Glutamatergic neuron (in vitro differentiated cells): ENCODE measurements at regions not wholly inside any gene's neighbourhood (a gene's known extent, or its start where the extent isn't known, plus 50 kb on each side); places are given as distances from the start of the nearest gene placed in this dataset.

Source experiments
- DNase-seq: peaks from one replicate; pipeline ENCODE4 v3.0.0; 2022
- H3K27ac Mint-ChIP-seq: one replicate; pipeline ENCODE4 v1.8.0; 2020; ENCODE audit warnings: mild to moderate bottlenecking, mixed read lengths, inconsistent platforms; ENCODE audit not compliant: unreplicated experiment
- H3K27me3 Mint-ChIP-seq: one replicate; pipeline ENCODE4 v1.8.0; 2020; ENCODE audit warnings: mild to moderate bottlenecking, moderate library complexity, mixed read lengths, inconsistent platforms; ENCODE audit not compliant: unreplicated experiment
- H3K36me3 Mint-ChIP-seq: one replicate; pipeline ENCODE4 v1.8.0; 2020; ENCODE audit warnings: mild to moderate bottlenecking, mixed read lengths, inconsistent platforms; ENCODE audit not compliant: unreplicated experiment
- H3K4me1 Mint-ChIP-seq: one replicate; pipeline ENCODE4 v1.8.0; 2020; ENCODE audit warnings: mild to moderate bottlenecking, low read depth, mixed read lengths, inconsistent platforms; ENCODE audit not compliant: unreplicated experiment
- H3K4me3 Mint-ChIP-seq: one replicate; pipeline ENCODE4 v1.8.0; 2020; ENCODE audit warnings: mild to moderate bottlenecking, mixed read lengths, inconsistent platforms; ENCODE audit not compliant: unreplicated experiment
- H3K9me3 Mint-ChIP-seq: one replicate; pipeline ENCODE4 v1.8.0; 2020; ENCODE audit warnings: mild to moderate bottlenecking, moderate library complexity, mixed read lengths, inconsistent platforms; ENCODE audit not compliant: unreplicated experiment
- CTCF ChIP-seq: fragments of 200-600 bp; sonication (generic); IDR thresholded peaks from one replicate; pipeline ENCODE4 v1.5.0; 2021; ENCODE audit not compliant: partially characterized antibody, unreplicated experiment

- no peaks in the 10 kb centered on the region for H3K36me3 Mint-ChIP-seq
- peaks cover 4% of the 10 kb centered on the region for H3K4me1 Mint-ChIP-seq
- no peak for TF ChIP-seq CTCF
- no peak overlapping the region for H3K27ac Mint-ChIP-seq
- no peak for DNase-seq
- H3K27me3 Mint-ChIP-seq, result no peaks in the 10 kb centered on the region
- H3K9me3 Mint-ChIP-seq, result no peaks in the 10 kb centered on the region
- no peak overlapping the region for H3K4me3 Mint-ChIP-seq
Measured at GRCh38 chr11:92457250-92457649, 232.6 kb downstream of the FAT3 start.

GRCh38 chr11:92458486-92458885, 233.9 kb downstream of the FAT3 start:
- Mint-ChIP-seq H3K36me3 (no peaks in the 10 kb centered on the region), H3K27me3 (no peaks in the 10 kb centered on the region), H3K4me3 (no peak overlapping the region), H3K27ac (no peak overlapping the region), H3K9me3 (no peaks in the 10 kb centered on the region), H3K4me1 (peaks cover 4% of the 10 kb centered on the region)
- DNase-seq, result no peak
- TF ChIP-seq CTCF, result no peak

GRCh38 chr11:92460213-92460612, 235.6 kb downstream of the FAT3 start:
- Mint-ChIP-seq H3K36me3 (no peaks in the 10 kb centered on the region), H3K4me3 (no peak overlapping the region), H3K9me3 (no peaks in the 10 kb centered on the region), H3K4me1 (peaks cover 6% of the 10 kb centered on the region), H3K27ac (no peak overlapping the region), H3K27me3 (no peaks in the 10 kb centered on the region)
- TF ChIP-seq CTCF, result no peak
- no peak for DNase-seq

GRCh38 chr11:92461447-92461846, 236.8 kb downstream of the FAT3 start:
- Mint-ChIP-seq H3K4me3 (no peak overlapping the region), H3K27ac (no peak overlapping the region), H3K4me1 (peaks cover 6% of the 10 kb centered on the region), H3K9me3 (no peaks in the 10 kb centered on the region), H3K36me3 (no peaks in the 10 kb centered on the region), H3K27me3 (no peaks in the 10 kb centered on the region)
- TF ChIP-seq CTCF, result no peak
- DNase-seq, result no peak

- no peaks in the 10 kb centered on the region for H3K27me3 Mint-ChIP-seq
- no peak for DNase-seq
- TF ChIP-seq CTCF, result no peak
- no peak overlapping the region for H3K4me3 Mint-ChIP-seq
- H3K9me3 Mint-ChIP-seq, result no peaks in the 10 kb centered on the region
- peaks cover 6% of the 10 kb centered on the region for H3K4me1 Mint-ChIP-seq
- no peak overlapping the region for H3K27ac Mint-ChIP-seq
- H3K36me3 Mint-ChIP-seq, result no peaks in the 10 kb centered on the region
Measured at GRCh38 chr11:92462821-92463220, 238.2 kb downstream of the FAT3 start.
